Kidney glomerular epithelial cell (primary cell): ENCODE measurements at regions not wholly inside any gene's neighbourhood (a gene's known extent, or its start where the extent isn't known, plus 50 kb on each side); places are given as distances from the start of the nearest gene placed in this dataset.
"Not testable (repeated sequence)": the region's sequence is repeated elsewhere in the genome, so short reads cannot be mapped to it uniquely, and the experiment has no call there.

Experiments used
- DNase-seq: peaks from one replicate; lab custom pipeline; 2025; lab: John Stamatoyannopoulos, UW

GRCh38 chr2:88925770-88926462 is 234.4 kb downstream of the RPIA start:
- DNase-seq = no peak

GRCh38 chr2:88927128-88927527 is 235.7 kb downstream of the RPIA start:
- DNase-seq = no peak

GRCh38 chr2:88930659-88931058 is 239.2 kb downstream of the RPIA start:
- no peak for DNase-seq

- no peak for DNase-seq
Observed at GRCh38 chr2:88932686-88933085, 241.2 kb downstream of the RPIA start.

- no peak for DNase-seq
Observed at GRCh38 chr2:88933091-88933490, 241.6 kb downstream of the RPIA start.

GRCh38 chr2:88933980-88934379 is 242.5 kb downstream of the RPIA start:
- DNase-seq = peak; percentile 18

GRCh38 chr2:88941178-88941577 is 249.7 kb downstream of the RPIA start:
- DNase-seq = not testable (repeated sequence)

GRCh38 chr2:88942798-88943197 is 251.3 kb downstream of the RPIA start:
- no peak for DNase-seq

GRCh38 chr2:88949336-88949735 is 257.9 kb downstream of the RPIA start:
- no peak for DNase-seq

- DNase-seq = no peak
Observed at GRCh38 chr2:88950010-88950409, 258.5 kb downstream of the RPIA start.

- no peak for DNase-seq
Observed at GRCh38 chr2:88955607-88956006, 264.1 kb downstream of the RPIA start.

- DNase-seq = no peak
Observed at GRCh38 chr2:88959480-88960204, 268.2 kb downstream of the RPIA start.

GRCh38 chr2:88961323-88961722 is 269.9 kb downstream of the RPIA start:
- not testable (repeated sequence) for DNase-seq

- no peak for DNase-seq
Observed at GRCh38 chr2:88967844-88968243, 276.4 kb downstream of the RPIA start.

- DNase-seq = not testable (repeated sequence)
Observed at GRCh38 chr2:88978011-88978410, 286.5 kb downstream of the RPIA start.

- not testable (repeated sequence) for DNase-seq
Observed at GRCh38 chr2:88978446-88978845, 287.0 kb downstream of the RPIA start.

GRCh38 chr2:88984079-88984478 is 292.6 kb downstream of the RPIA start:
- DNase-seq = not testable (repeated sequence)

GRCh38 chr2:88986721-88987330 is 295.4 kb downstream of the RPIA start:
- DNase-seq = not testable (repeated sequence)

GRCh38 chr2:88988617-88989016 is 297.1 kb downstream of the RPIA start:
- DNase-seq = not testable (repeated sequence)

- not testable (repeated sequence) for DNase-seq
Observed at GRCh38 chr2:88992819-88993218, 301.3 kb downstream of the RPIA start.

- not testable (repeated sequence) for DNase-seq
Observed at GRCh38 chr2:88994856-88995255, 303.4 kb downstream of the RPIA start.

- not testable (repeated sequence) for DNase-seq
Observed at GRCh38 chr2:88996588-88996987, 305.1 kb downstream of the RPIA start.

- no peak for DNase-seq
Observed at GRCh38 chr2:88999365-88999764, 307.9 kb downstream of the RPIA start.
